ENCODE measurements at regions not wholly inside any gene's neighbourhood (a gene's known extent, or its start where the extent isn't known, plus 50 kb on each side); places are given as distances from the start of the nearest gene placed in this dataset.
"Not testable (repeated sequence)": the region's sequence is repeated elsewhere in the genome, so short reads cannot be mapped to it uniquely, and the experiment has no call there.

- H3K9me3 ChIP-seq; intact Hi-C loops (cut with DNase I); DNase-seq; H3K27me3 ChIP-seq; H3K27ac ChIP-seq; H3K4me3 ChIP-seq; H3K36me3 ChIP-seq; H3K4me1 ChIP-seq: not testable (repeated sequence)
- TF ChIP-seq CTCF (IDR thresholded peaks at IDR 0.05) = peak in 1 of 4 donors; percentile 23
- ATAC-seq = peak; percentile 60 to 92 (median 89)
- 3 to 13% methylated on average over 1 of the region's 1 CpG for WGBS, 2 donors
- peak; percentile 97 for FAIRE-seq
Measured at GRCh38 chr11:89616999-89617602, 93.0 kb upstream of the TRIM77 start.

GRCh38 chr11:89620721-89621120, 89.4 kb upstream of the TRIM77 start:
- H3K9me3 ChIP-seq = not testable (repeated sequence)

GRCh38 chr11:89625171-89625570, 84.9 kb upstream of the TRIM77 start:
- no peak for FAIRE-seq
- Histone ChIP-seq H3K27me3 (no peaks in the 10 kb centered on the region), H3K9me3 (no peaks in the 10 kb centered on the region), H3K36me3 (no peaks in the 10 kb centered on the region), H3K4me1 (no peaks in the 10 kb centered on the region), H3K4me3 (no peak overlapping the region), H3K27ac (no peak overlapping the region)
- no peak for ATAC-seq
- WGBS, 2 donors = 70 to 84% methylated on average over 6 of the region's 6 CpGs
- intact Hi-C loops (cut with DNase I) = no loop called here
- DNase-seq = no peak
- TF ChIP-seq CTCF (IDR thresholded peaks at IDR 0.05) = no peak

More at GRCh38 chr11:89620721-89621120, 89.4 kb upstream of the TRIM77 start:
- DNase-seq; H3K4me3 ChIP-seq; H3K27ac ChIP-seq; intact Hi-C loops (cut with DNase I); H3K4me1 ChIP-seq; ATAC-seq; H3K36me3 ChIP-seq; H3K27me3 ChIP-seq; FAIRE-seq: not testable (repeated sequence)
- WGBS, 2 donors = 51 to 63% methylated on average over 3 of the region's 3 CpGs

- no peaks in the 10 kb centered on the region for H3K4me1 ChIP-seq
- FAIRE-seq (peak; percentile 93), ATAC-seq (no peak), DNase-seq (no peak)
- no peaks in the 10 kb centered on the region for H3K27me3 ChIP-seq
- intact Hi-C loops (cut with DNase I) = no loop called here
- H3K36me3 ChIP-seq = no peaks in the 10 kb centered on the region
- no peak overlapping the region for H3K4me3 ChIP-seq
- H3K9me3 ChIP-seq = no peaks in the 10 kb centered on the region
- H3K27ac ChIP-seq = no peak overlapping the region
- no peak for TF ChIP-seq CTCF (IDR thresholded peaks at IDR 0.05)
Measured at GRCh38 chr11:89626366-89626765, 83.7 kb upstream of the TRIM77 start.

- H3K4me1 ChIP-seq; H3K4me3 ChIP-seq; DNase-seq; ATAC-seq; H3K36me3 ChIP-seq; intact Hi-C loops (cut with DNase I); H3K9me3 ChIP-seq; H3K27ac ChIP-seq; H3K27me3 ChIP-seq; FAIRE-seq: not testable (repeated sequence)
- WGBS, 2 donors = 54 to 78% methylated on average over 2 of the region's 2 CpGs
Measured at GRCh38 chr11:89626881-89627280, 83.2 kb upstream of the TRIM77 start.

GRCh38 chr11:89633135-89633705, 76.9 kb upstream of the TRIM77 start:
- Histone ChIP-seq H3K9me3 (no peaks in the 10 kb centered on the region), H3K4me1 (no peaks in the 10 kb centered on the region), H3K27ac (no peak overlapping the region), H3K36me3 (no peaks in the 10 kb centered on the region), H3K4me3 (no peak overlapping the region), H3K27me3 (no peaks in the 10 kb centered on the region)
- FAIRE-seq (no peak), DNase-seq (no peak), ATAC-seq (no peak)
- intact Hi-C loops (cut with DNase I) = no loop called here
- no peak for TF ChIP-seq CTCF (IDR thresholded peaks at IDR 0.05)
- WGBS, 2 donors = 81 to 82% methylated on average over 1 of the region's 1 CpG

- H3K27ac ChIP-seq; ATAC-seq; H3K4me1 ChIP-seq; H3K9me3 ChIP-seq; DNase-seq; H3K27me3 ChIP-seq; H3K4me3 ChIP-seq; H3K36me3 ChIP-seq; FAIRE-seq; intact Hi-C loops (cut with DNase I): not testable (repeated sequence)
- 65 to 70% methylated on average over 3 of the region's 3 CpGs for WGBS, 2 donors
Measured at GRCh38 chr11:89640777-89641176, 69.3 kb upstream of the TRIM77 start.

- H3K27me3 ChIP-seq; H3K27ac ChIP-seq; ATAC-seq; H3K4me3 ChIP-seq; intact Hi-C loops (cut with DNase I); H3K4me1 ChIP-seq; H3K36me3 ChIP-seq; FAIRE-seq; DNase-seq; H3K9me3 ChIP-seq: not testable (repeated sequence)
- 70 to 76% methylated on average over 1 of the region's 1 CpG for WGBS, 2 donors
Measured at GRCh38 chr11:89648232-89648631, 61.9 kb upstream of the TRIM77 start.

- ATAC-seq; intact Hi-C loops (cut with DNase I); H3K36me3 ChIP-seq; H3K27me3 ChIP-seq; H3K4me1 ChIP-seq; DNase-seq; H3K4me3 ChIP-seq; H3K9me3 ChIP-seq; H3K27ac ChIP-seq: not testable (repeated sequence)
- WGBS, 2 donors = 78 to 86% methylated on average over 5 of the region's 5 CpGs
- FAIRE-seq = peak; percentile 96
Measured at GRCh38 chr11:89648996-89649395, 61.1 kb upstream of the TRIM77 start.

Measured in pancreas (tissue), 10 donors.